DMS79 (cell line): ENCODE measurements at regions not wholly inside any gene's neighbourhood (a gene's known extent, or its start where the extent isn't known, plus 50 kb on each side); places are given as distances from the start of the nearest gene placed in this dataset.
"Not testable (repeated sequence)": the region's sequence is repeated elsewhere in the genome, so short reads cannot be mapped to it uniquely, and the experiment has no call there.

Experiments
- DNase-seq: peaks from one replicate; lab custom pipeline; 2025; lab: John Stamatoyannopoulos, UW

- not testable (repeated sequence) for DNase-seq
Measured at GRCh38 chr17:6373599-6373998, 61.3 kb downstream of the AIPL1 start.

GRCh38 chr17:6366221-6366666 is 68.7 kb downstream of the AIPL1 start:
- no peak for DNase-seq

GRCh38 chr17:6365200-6365943 is 69.5 kb downstream of the AIPL1 start:
- DNase-seq = no peak

GRCh38 chr17:6361733-6362132 is 73.2 kb downstream of the AIPL1 start:
- no peak for DNase-seq

- no peak for DNase-seq
Measured at GRCh38 chr17:6358131-6358530, 76.8 kb downstream of the AIPL1 start.

GRCh38 chr17:6356562-6356961 is 78.4 kb downstream of the AIPL1 start:
- no peak for DNase-seq

GRCh38 chr17:6355196-6355595 is 79.7 kb downstream of the AIPL1 start:
- peak; percentile 44 for DNase-seq

GRCh38 chr17:6352801-6353560 is 81.9 kb downstream of the AIPL1 start:
- no peak for DNase-seq

- no peak for DNase-seq
Measured at GRCh38 chr17:6352016-6352415, 82.9 kb downstream of the AIPL1 start.

- no peak for DNase-seq
Measured at GRCh38 chr17:6350806-6351205, 84.1 kb downstream of the AIPL1 start.

- no peak for DNase-seq
Measured at GRCh38 chr17:6348891-6349290, 86.0 kb downstream of the AIPL1 start.

- no peak for DNase-seq
Measured at GRCh38 chr17:6347776-6348175, 87.1 kb downstream of the AIPL1 start.

GRCh38 chr17:6346986-6347385 is 87.9 kb downstream of the AIPL1 start:
- no peak for DNase-seq

- no peak for DNase-seq
Measured at GRCh38 chr17:6346156-6346786, 88.7 kb downstream of the AIPL1 start.

GRCh38 chr17:6343736-6344135 is 91.2 kb downstream of the AIPL1 start:
- no peak for DNase-seq

GRCh38 chr17:6343191-6343590 is 91.7 kb downstream of the AIPL1 start:
- no peak for DNase-seq

GRCh38 chr17:6340708-6341107 is 94.2 kb downstream of the AIPL1 start:
- DNase-seq = no peak

- DNase-seq = no peak
Measured at GRCh38 chr17:6334386-6334785, 100.5 kb downstream of the AIPL1 start.

GRCh38 chr17:6330936-6331335 is 104.0 kb downstream of the AIPL1 start:
- no peak for DNase-seq

- no peak for DNase-seq
Measured at GRCh38 chr17:6328279-6328678, 106.6 kb downstream of the AIPL1 start.

- DNase-seq = no peak
Measured at GRCh38 chr17:6327007-6327406, 107.9 kb downstream of the AIPL1 start.

GRCh38 chr17:6326483-6326882 is 108.4 kb downstream of the AIPL1 start:
- no peak for DNase-seq

GRCh38 chr17:6325741-6326140 is 109.2 kb downstream of the AIPL1 start:
- no peak for DNase-seq
